ENCODE measurements at regions not wholly inside any gene's neighbourhood (a gene's known extent, or its start where the extent isn't known, plus 50 kb on each side); places are given as distances from the start of the nearest gene placed in this dataset.

DNA sequence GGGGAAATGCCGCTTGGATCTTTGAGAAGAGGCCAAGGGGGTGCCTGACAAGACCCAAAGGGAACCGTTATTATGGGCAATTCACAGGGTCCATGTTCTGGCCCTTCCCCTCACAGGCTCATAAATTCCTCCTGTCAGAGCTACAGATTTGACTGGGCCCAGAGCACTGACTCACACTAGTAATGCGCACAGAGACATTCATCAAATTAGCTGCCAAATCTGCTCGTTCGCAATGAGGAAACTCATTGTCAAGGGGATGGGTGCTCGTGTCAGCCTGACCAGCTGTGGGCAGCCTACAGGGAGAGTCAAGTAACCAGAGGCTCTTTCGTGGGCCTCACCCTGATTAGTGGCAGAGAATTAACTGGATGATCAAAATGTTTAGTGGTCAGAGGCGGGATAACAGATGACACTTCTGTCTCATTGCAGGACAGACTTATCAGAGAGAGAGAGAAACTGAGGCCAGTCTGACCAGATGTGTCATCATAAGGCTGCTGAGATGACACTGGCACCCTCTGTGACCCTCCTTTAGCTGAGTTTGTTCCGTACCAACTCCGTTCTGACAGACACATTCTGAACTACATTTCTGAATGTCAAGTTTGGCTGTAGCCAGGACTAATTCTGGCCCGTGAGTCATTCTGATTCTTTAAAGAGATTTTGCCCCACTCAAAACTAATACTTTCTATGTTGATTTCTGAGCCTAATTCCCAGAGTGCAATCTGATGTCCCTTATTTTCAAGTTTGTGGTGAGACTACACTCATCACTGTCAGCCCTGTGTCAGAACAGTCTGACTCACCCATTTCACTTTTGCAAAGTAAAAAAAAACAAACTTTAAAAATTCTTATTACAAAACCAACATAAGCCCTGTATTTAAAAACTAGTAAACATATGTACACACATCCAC lies 377.1 kb downstream of the ACTL7B start:
- Histone ChIP-seq H3K27me3 (ENCODE audit: control insufficient read depth in 5 of 5, insufficient read depth in 4 of 5, low read length in 5 of 5) (peaks cover 0 to 3% (median 0%) of the 10 kb centered on the region in 5 donors), H3K4me1 (ENCODE audit: control insufficient read depth in 5 of 5, insufficient read depth in 5 of 5, low read length in 5 of 5) (peaks cover 0 to 10% (median 4%) of the 10 kb centered on the region in 5 donors), H3K27ac (ENCODE audit: low read depth, low read length) (no peak overlapping the region), H3K9ac (ENCODE audit: low read length in 5 of 5) (no peak overlapping the region), H3K9me3 (ENCODE audit: control insufficient read depth in 5 of 5, low read length in 5 of 5) (no peaks in the 10 kb centered on the region), H3K36me3 (ENCODE audit: control insufficient read depth in 5 of 5, insufficient read depth in 5 of 5, low read length in 5 of 5) (no peaks in the 10 kb centered on the region), H3K4me3 (ENCODE audit: low read depth in 1 of 5, low read length in 5 of 5) (no peak overlapping the region)

DNA sequence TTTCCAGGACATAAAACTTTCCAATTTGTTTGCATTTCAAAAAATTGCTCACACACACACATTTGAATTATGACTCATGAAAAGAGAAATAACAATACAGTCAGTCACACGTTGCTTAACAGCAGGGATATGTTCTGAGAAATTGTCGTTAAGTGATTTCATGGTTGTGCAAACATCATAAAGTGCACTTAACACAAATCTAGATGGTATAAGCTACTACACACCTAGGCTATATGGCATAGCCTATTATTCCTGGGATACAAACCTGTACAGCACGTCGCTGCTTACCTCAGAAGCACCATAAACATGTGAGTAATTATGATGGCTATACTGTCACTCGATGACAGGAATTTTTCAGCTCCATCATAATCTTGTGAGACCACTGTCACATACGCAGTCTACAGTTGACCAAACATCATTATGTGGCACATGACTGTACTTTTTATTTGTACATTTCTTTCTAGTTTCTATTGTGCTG lies 378.2 kb downstream of the ACTL7B start:
- peaks cover 0 to 17% (median 13%) of the 10 kb centered on the region in 5 donors for H3K4me1 ChIP-seq (ENCODE audit: control insufficient read depth in 5 of 5, insufficient read depth in 5 of 5, low read length in 5 of 5)
- no peak overlapping the region for H3K9ac ChIP-seq (ENCODE audit: low read length in 5 of 5)
- no peaks in the 10 kb centered on the region for H3K36me3 ChIP-seq (ENCODE audit: control insufficient read depth in 5 of 5, insufficient read depth in 5 of 5, low read length in 5 of 5)
- H3K4me3 ChIP-seq (ENCODE audit: low read depth in 1 of 5, low read length in 5 of 5), result no peak overlapping the region
- H3K27me3 ChIP-seq (ENCODE audit: control insufficient read depth in 5 of 5, insufficient read depth in 4 of 5, low read length in 5 of 5), result peaks cover 0 to under 1% (median 0%) of the 10 kb centered on the region in 5 donors
- no peak overlapping the region for H3K27ac ChIP-seq (ENCODE audit: low read depth, low read length)
- H3K9me3 ChIP-seq (ENCODE audit: control insufficient read depth in 5 of 5, low read length in 5 of 5), result no peaks in the 10 kb centered on the region

DNA sequence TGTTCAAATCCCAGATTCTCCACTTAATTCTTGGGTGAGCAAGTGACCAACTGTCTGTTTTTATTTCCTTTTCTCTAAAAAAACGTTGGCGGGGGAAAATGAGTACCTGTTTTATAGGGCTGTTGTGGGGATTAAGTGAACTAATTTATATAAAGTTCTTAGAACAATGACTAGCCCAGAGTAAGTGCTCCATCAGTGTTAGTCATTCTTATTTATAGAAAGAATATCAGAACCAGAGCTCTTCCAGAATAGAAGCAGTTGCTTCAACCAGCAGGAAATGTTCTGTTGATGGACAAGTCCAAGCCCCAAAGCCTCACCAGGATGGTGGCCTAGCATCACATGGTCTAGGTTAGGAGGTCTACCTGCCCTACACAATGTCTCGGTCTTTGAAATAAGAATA lies 379.2 kb downstream of the ACTL7B start:
- no peaks in the 10 kb centered on the region for H3K27me3 ChIP-seq (ENCODE audit: control insufficient read depth in 5 of 5, insufficient read depth in 4 of 5, low read length in 5 of 5)
- H3K9me3 ChIP-seq (ENCODE audit: control insufficient read depth in 5 of 5, low read length in 5 of 5), result no peaks in the 10 kb centered on the region
- no peak overlapping the region for H3K9ac ChIP-seq (ENCODE audit: low read length in 5 of 5)
- no peak overlapping the region for H3K4me3 ChIP-seq (ENCODE audit: low read depth in 1 of 5, low read length in 5 of 5)
- peaks cover 0 to 17% (median 13%) of the 10 kb centered on the region in 5 donors for H3K4me1 ChIP-seq (ENCODE audit: control insufficient read depth in 5 of 5, insufficient read depth in 5 of 5, low read length in 5 of 5)
- H3K36me3 ChIP-seq (ENCODE audit: control insufficient read depth in 5 of 5, insufficient read depth in 5 of 5, low read length in 5 of 5), result no peaks in the 10 kb centered on the region
- H3K27ac ChIP-seq (ENCODE audit: low read depth, low read length), result no peak overlapping the region

DNA sequence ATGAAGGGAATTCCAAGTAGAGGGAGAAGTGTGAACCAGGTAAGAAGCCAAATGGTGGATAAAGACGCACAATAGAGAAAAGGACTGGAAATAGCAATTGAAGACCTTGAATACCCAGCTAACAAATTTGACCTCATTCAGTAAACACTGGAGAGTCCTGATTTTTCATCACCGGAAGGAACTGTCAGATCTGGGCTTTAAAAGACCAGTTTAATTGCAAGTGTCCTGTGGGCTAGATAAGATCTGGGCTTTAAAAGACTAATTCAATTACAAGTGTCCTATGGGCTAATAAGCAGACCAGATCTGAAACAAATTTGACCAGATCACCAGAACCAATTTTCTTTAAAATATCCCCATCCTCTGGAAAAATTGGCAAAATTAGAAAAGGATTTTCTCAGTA lies 380.0 kb downstream of the ACTL7B start:
- Histone ChIP-seq H3K4me3 (ENCODE audit: low read depth in 1 of 5, low read length in 5 of 5) (no peak overlapping the region), H3K27ac (ENCODE audit: low read depth, low read length) (no peak overlapping the region)

DNA sequence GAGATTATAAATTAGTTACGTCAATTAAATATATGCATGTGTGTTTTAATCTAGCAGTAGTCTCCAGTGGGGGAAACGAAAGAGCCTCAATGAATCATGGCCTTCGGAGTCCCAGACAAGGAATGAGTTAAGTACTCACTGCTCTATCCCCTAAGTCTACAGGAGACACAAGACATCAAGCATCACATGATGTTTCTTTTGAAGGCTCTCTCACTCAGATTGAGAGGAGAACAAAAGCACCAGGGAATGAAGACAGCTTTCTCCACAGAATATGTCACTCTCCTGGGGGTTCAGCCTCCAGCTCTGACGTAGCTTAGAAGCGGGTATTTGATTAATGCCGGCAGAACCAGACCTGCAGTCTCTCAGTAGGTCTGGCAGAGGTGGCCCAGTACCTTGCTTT lies 381.4 kb downstream of the ACTL7B start:
- peaks cover 0 to 17% (median 13%) of the 10 kb centered on the region in 5 donors for H3K4me1 ChIP-seq (ENCODE audit: control insufficient read depth in 5 of 5, insufficient read depth in 5 of 5, low read length in 5 of 5)
- no peak overlapping the region for H3K27ac ChIP-seq (ENCODE audit: low read depth, low read length)
- no peak overlapping the region for H3K9ac ChIP-seq (ENCODE audit: low read length in 5 of 5)
- no peaks in the 10 kb centered on the region for H3K36me3 ChIP-seq (ENCODE audit: control insufficient read depth in 5 of 5, insufficient read depth in 5 of 5, low read length in 5 of 5)
- H3K4me3 ChIP-seq (ENCODE audit: low read depth in 1 of 5, low read length in 5 of 5), result no peak overlapping the region
- H3K27me3 ChIP-seq (ENCODE audit: control insufficient read depth in 5 of 5, insufficient read depth in 4 of 5, low read length in 5 of 5), result no peaks in the 10 kb centered on the region
- no peaks in the 10 kb centered on the region for H3K9me3 ChIP-seq (ENCODE audit: control insufficient read depth in 5 of 5, low read length in 5 of 5)

More for the DNA sequence above, 380.0 kb downstream of the ACTL7B start:
- Histone ChIP-seq H3K9ac (ENCODE audit: low read length in 5 of 5) (no peak overlapping the region), H3K4me1 (ENCODE audit: control insufficient read depth in 5 of 5, insufficient read depth in 5 of 5, low read length in 5 of 5) (peaks cover 0 to 17% (median 13%) of the 10 kb centered on the region in 5 donors), H3K9me3 (ENCODE audit: control insufficient read depth in 5 of 5, low read length in 5 of 5) (no peaks in the 10 kb centered on the region), H3K36me3 (ENCODE audit: control insufficient read depth in 5 of 5, insufficient read depth in 5 of 5, low read length in 5 of 5) (no peaks in the 10 kb centered on the region), H3K27me3 (ENCODE audit: control insufficient read depth in 5 of 5, insufficient read depth in 4 of 5, low read length in 5 of 5) (no peaks in the 10 kb centered on the region)

DNA sequence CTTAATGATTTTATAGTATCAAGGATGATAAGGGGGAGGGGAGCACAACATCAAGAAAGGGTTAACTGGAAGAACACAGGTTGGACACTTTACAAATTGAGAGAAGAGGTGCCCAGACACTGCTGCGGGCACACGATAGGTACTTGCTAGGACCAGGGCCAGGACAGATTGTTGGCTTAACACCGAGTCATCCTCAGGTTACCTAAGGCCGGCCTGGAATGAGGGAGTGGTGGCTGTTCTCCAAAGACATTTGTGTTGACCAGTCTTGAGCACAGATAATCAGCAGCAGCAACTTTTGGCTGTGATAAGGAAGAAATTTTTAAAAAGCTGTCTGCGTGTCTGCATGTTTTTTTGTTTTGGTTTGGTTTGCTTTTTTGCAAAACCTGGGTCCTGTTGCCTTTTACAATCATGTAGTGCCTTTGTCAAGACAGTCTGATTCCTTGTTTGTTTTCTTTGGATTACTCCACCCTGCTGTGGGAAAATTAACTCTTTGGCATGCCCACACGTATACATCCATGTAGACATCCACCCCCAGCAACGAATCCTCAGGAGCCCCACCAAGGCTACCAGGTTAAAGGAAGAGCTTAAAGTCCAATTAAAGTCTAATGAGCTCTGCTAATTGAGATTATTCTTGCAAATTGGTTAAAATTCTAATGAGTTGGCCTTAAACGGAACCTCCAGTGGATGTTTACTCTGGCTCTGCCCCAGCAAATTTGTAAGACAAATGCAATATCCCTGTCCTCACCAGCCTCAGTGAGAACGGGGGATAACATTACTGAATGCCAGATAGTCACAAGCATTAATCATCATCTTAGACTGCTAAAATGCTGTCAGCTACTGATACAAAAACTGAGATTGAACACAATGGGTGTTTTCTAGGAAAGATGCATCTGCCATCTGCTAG lies 382.3 kb downstream of the ACTL7B start:
- Histone ChIP-seq H3K9me3 (ENCODE audit: control insufficient read depth in 5 of 5, low read length in 5 of 5) (no peaks in the 10 kb centered on the region), H3K27me3 (ENCODE audit: control insufficient read depth in 5 of 5, insufficient read depth in 4 of 5, low read length in 5 of 5) (no peaks in the 10 kb centered on the region), H3K4me1 (ENCODE audit: control insufficient read depth in 5 of 5, insufficient read depth in 5 of 5, low read length in 5 of 5) (peaks cover 0 to 15% (median 13%) of the 10 kb centered on the region in 5 donors), H3K4me3 (ENCODE audit: low read depth in 1 of 5, low read length in 5 of 5) (no peak overlapping the region), H3K27ac (ENCODE audit: low read depth, low read length) (no peak overlapping the region), H3K9ac (ENCODE audit: low read length in 5 of 5) (no peak overlapping the region), H3K36me3 (ENCODE audit: control insufficient read depth in 5 of 5, insufficient read depth in 5 of 5, low read length in 5 of 5) (no peaks in the 10 kb centered on the region)

DNA sequence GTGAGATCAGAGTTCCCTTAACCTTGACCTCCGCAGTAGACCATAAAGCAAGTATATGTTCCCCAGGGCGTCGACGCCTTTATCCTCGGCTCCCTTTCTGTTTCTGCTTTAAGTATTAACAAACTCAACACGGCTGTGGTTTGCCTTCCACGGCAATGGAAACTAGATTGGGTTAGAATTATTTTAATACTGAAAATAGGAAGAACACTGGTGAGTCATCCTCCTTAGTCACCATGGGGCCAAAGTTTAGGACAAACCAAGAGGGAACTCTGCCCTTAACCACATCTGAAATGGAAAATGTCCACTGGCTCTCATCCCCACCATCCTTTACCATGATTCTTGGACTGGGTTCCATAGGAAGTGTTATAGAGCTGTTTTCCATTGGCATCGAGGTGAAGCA lies 386.1 kb downstream of the ACTL7B start:
- Histone ChIP-seq H3K27ac (ENCODE audit: low read depth, low read length) (no peak overlapping the region), H3K4me3 (ENCODE audit: low read depth in 1 of 5, low read length in 5 of 5) (no peak overlapping the region), H3K4me1 (ENCODE audit: control insufficient read depth in 5 of 5, insufficient read depth in 5 of 5, low read length in 5 of 5) (peaks cover 0 to 21% (median 13%) of the 10 kb centered on the region in 5 donors), H3K9me3 (ENCODE audit: control insufficient read depth in 5 of 5, low read length in 5 of 5) (no peaks in the 10 kb centered on the region), H3K27me3 (ENCODE audit: control insufficient read depth in 5 of 5, insufficient read depth in 4 of 5, low read length in 5 of 5) (no peaks in the 10 kb centered on the region), H3K9ac (ENCODE audit: low read length in 5 of 5) (no peak overlapping the region), H3K36me3 (ENCODE audit: control insufficient read depth in 5 of 5, insufficient read depth in 5 of 5, low read length in 5 of 5) (no peaks in the 10 kb centered on the region)

DNA sequence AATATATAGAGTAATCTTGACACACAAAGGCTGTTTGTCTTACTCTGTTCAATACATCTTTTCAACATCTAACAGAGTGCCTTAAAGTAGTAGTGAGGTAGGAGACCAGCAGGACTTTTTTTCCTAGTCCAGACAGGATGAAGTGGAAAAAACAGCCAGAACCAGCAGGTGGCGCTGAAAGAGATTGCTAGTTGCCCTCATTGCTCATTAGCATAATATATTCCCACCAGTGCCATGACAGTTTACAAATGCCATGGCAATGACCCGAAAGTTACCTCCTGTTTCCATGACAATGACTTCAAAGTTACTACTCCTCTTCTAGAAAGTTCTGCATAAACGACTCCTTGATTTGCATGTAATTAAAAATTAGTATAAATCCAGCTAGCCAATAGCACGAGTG lies 387.4 kb downstream of the ACTL7B start:
- Histone ChIP-seq H3K36me3 (ENCODE audit: control insufficient read depth in 5 of 5, insufficient read depth in 5 of 5, low read length in 5 of 5) (no peaks in the 10 kb centered on the region), H3K9me3 (ENCODE audit: control insufficient read depth in 5 of 5, low read length in 5 of 5) (no peaks in the 10 kb centered on the region), H3K9ac (ENCODE audit: low read length in 5 of 5) (no peak overlapping the region), H3K4me3 (ENCODE audit: low read depth in 1 of 5, low read length in 5 of 5) (no peak overlapping the region), H3K27me3 (ENCODE audit: control insufficient read depth in 5 of 5, insufficient read depth in 4 of 5, low read length in 5 of 5) (no peaks in the 10 kb centered on the region), H3K27ac (ENCODE audit: low read depth, low read length) (no peak overlapping the region), H3K4me1 (ENCODE audit: control insufficient read depth in 5 of 5, insufficient read depth in 5 of 5, low read length in 5 of 5) (peaks cover 0 to 22% (median 7%) of the 10 kb centered on the region in 5 donors)

DNA sequence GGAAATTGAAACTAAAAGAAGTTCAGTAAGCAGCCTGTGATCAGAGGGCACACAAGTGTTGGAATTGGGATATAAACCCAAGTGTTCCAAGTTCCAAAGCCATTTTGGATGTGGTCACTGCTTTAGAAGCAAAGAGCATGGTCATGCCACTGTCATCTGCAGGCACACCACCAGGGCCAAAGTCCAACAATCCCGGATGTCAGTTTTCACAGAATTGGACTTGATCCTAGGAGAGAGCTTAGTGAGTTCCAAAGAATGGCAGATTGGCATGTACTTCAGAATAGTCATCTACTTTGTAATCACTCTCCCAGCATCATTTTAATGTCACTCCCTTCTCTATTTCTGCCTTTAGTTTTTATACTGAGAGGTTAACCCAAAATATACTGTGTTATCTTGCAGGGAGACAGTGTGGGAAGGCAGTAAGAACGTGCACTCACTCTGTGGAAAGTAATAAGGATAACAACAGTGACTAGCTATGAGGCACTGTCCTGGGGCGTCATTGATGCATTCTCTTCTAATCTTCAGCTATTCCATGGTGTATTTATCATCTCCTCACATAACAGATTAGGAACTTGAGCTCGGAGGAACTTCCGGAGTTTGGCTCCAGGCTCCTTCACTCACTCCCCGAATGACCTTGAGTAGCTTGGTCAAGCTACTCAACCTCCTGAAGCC lies 388.0 kb downstream of the ACTL7B start:
- Histone ChIP-seq H3K4me1 (ENCODE audit: control insufficient read depth in 5 of 5, insufficient read depth in 5 of 5, low read length in 5 of 5) (peaks cover 0 to 18% (median 1%) of the 10 kb centered on the region in 5 donors), H3K4me3 (ENCODE audit: low read depth in 1 of 5, low read length in 5 of 5) (no peak overlapping the region), H3K27me3 (ENCODE audit: control insufficient read depth in 5 of 5, insufficient read depth in 4 of 5, low read length in 5 of 5) (no peaks in the 10 kb centered on the region), H3K27ac (ENCODE audit: low read depth, low read length) (no peak overlapping the region), H3K9me3 (ENCODE audit: control insufficient read depth in 5 of 5, low read length in 5 of 5) (no peaks in the 10 kb centered on the region), H3K36me3 (ENCODE audit: control insufficient read depth in 5 of 5, insufficient read depth in 5 of 5, low read length in 5 of 5) (no peaks in the 10 kb centered on the region), H3K9ac (ENCODE audit: low read length in 5 of 5) (no peak overlapping the region)

All from subcutaneous abdominal adipose tissue (tissue), 5 donors.